ENCODE measurements at regions not wholly inside any gene's neighbourhood (a gene's known extent, or its start where the extent isn't known, plus 50 kb on each side); places are given as distances from the start of the nearest gene placed in this dataset.

DNA sequence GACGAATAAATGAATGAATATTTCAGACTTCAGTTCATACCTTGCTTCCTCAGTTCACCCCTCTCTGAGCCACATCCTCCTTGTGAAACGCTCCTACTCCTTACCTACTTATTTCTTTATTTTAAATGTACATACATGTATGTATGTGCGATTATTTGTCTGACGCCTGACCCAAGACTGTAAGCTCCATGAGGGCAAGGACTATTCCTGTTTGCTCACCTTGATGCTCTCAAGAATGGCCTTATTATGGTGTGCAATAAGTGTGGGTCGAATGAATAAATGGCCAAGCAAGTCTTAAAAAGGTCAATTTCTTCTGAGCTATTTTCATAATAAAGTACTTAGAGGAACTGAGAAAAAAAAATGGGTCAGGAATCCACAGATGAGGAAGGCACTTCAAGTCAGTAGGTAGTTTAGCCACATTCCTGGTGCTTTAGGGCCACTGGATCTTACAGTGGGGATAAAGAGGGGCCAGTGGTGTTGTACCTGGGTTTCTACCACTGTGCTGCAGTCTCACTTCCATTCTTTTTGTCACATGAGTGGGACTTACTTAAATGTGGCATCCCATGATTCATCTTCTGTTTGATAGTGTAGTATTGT, 74.7 kb downstream of the SDC1 start:
- H3K4me3 ChIP-seq (ENCODE audit: low read depth, low read length): no peak overlapping the region
- TF ChIP-seq, protein P1, sequence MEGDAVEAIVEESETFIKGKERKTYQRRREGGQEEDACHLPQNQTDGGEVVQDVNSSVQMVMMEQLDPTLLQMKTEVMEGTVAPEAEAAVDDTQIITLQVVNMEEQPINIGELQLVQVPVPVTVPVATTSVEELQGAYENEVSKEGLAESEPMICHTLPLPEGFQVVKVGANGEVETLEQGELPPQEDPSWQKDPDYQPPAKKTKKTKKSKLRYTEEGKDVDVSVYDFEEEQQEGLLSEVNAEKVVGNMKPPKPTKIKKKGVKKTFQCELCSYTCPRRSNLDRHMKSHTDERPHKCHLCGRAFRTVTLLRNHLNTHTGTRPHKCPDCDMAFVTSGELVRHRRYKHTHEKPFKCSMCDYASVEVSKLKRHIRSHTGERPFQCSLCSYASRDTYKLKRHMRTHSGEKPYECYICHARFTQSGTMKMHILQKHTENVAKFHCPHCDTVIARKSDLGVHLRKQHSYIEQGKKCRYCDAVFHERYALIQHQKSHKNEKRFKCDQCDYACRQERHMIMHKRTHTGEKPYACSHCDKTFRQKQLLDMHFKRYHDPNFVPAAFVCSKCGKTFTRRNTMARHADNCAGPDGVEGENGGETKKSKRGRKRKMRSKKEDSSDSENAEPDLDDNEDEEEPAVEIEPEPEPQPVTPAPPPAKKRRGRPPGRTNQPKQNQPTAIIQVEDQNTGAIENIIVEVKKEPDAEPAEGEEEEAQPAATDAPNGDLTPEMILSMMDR (IDR thresholded peaks at IDR 0.05; ENCODE audit: low read depth, low read length): no peak

DNA sequence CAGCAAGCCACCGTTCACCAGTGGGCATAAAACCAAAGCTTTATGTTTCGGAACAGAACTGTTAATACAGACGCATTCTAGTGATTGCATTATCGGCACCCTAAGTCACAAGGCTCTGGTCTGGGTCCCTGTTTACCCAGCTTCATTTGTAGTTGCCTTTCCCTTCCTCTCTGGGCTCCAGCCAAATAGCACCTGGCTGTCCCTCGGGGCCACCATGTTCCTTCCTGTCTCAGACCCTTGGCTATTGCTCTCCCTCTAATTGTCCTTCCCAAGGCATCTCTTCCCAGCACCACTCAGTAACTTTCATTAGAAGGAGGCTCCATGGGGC, 75.3 kb downstream of the SDC1 start:
- H3K4me3 ChIP-seq (ENCODE audit: low read depth, low read length): no peak overlapping the region
- TF ChIP-seq, protein P1 (IDR thresholded peaks at IDR 0.05; ENCODE audit: low read depth, low read length): no peak

DNA sequence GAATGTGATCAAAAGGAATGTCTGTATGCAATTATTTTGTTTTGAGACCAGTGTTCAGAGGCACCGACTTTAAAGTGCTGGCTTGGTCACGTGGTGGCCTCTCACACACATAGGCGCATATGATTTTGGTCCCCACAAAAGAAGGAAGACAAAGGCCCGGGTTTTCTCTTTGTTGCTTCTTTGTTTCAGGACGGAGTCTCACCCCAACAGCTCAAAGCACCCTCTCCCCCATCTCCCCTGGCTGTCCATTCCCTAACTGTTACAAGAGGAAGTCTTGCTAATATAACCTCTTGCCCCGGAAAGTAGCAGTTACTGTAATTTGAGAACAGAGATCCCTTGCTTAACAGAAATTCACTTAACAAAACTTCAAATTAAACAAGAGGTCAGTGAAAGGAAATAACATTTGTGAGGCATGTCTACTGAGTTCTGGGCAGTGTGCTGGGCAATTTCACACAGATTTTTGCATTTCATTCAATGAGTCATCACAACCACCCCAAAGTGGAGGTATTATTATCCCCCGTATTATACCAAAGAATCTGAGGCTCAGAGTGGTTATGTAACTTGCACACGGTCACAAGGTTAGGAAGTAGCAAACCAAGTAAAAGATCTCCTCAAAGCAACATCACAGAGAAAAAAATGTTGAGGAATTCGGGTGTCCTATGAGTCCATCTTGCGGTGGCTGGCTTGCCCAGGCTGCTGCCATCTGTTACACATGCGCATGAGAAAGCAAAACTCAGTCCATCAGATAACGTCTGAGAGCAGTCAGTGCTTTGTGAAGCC, 75.8 kb downstream of the SDC1 start:
- no peak overlapping the region for H3K4me3 ChIP-seq (ENCODE audit: low read depth, low read length)
- TF ChIP-seq, protein P1 (IDR thresholded peaks at IDR 0.05; ENCODE audit: low read depth, low read length): no peak

DNA sequence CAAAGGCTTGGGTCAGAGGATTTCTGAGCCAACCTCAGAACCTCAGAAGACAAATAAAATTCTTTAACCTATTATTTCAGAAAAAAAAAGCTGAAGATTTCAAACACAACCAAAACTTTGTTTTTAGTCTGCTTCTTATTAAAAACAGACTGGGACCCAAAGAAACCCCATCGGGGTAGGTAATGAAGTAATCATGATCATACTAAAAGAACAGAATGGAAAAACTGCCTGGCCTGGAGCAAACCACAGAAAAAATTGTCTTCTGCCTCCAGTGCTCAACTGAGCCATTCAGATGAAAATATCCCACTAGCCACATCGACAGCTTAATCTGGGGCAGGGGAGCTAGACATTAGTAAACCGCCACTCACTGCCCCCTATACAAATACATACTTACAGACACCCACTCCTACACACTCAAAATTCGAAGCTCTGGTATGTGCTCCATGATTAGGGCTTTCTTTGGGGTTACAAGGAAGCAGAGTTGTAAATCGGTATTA, 76.5 kb downstream of the SDC1 start:
- no peak overlapping the region for H3K4me3 ChIP-seq (ENCODE audit: low read depth, low read length)
- TF ChIP-seq, protein P1 (IDR thresholded peaks at IDR 0.05; ENCODE audit: low read depth, low read length): no peak

DNA sequence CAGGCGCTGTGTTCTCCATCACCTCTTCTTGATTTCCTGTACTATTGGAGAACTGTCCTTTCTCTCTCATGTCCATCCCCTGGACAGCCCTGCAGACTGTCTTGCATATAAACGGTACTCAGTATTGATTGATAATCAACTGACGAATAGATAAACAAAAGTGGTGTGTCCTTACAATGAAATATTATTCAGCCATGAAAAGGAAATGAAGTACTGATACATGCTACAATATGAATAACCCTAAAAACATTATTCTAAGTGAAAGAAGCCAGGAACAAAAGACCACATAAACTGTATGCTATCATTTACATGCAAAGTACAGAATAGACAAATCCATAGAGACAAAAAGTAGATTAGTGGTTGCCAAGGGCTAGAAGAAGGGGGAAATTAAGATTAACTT, 77.6 kb downstream of the SDC1 start:
- TF ChIP-seq, protein P1 (IDR thresholded peaks at IDR 0.05; ENCODE audit: low read depth, low read length): no peak
- H3K4me3 ChIP-seq (ENCODE audit: low read depth, low read length): no peak overlapping the region

DNA sequence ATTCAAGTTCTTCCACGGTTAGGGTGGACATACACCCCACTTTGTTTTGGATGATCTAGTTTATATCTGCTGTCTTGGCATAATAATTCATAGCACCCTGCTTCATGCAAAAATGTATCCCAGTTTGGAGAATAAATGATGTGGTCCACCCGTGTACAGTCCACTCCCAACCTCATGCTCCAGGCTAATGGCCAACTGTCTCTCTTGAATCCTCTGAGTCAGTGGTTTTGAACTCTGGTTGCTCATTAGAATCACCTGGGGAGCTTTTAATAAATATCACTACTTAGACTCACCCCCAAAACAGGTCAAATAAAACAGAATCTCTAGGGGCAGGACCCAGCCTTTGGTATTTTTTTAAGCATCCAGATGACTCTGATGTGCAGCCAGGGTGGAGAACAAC, 78.5 kb downstream of the SDC1 start:
- TF ChIP-seq, protein P1 (IDR thresholded peaks at IDR 0.05; ENCODE audit: low read depth, low read length): no peak
- H3K4me3 ChIP-seq (ENCODE audit: low read depth, low read length): no peak overlapping the region

DNA sequence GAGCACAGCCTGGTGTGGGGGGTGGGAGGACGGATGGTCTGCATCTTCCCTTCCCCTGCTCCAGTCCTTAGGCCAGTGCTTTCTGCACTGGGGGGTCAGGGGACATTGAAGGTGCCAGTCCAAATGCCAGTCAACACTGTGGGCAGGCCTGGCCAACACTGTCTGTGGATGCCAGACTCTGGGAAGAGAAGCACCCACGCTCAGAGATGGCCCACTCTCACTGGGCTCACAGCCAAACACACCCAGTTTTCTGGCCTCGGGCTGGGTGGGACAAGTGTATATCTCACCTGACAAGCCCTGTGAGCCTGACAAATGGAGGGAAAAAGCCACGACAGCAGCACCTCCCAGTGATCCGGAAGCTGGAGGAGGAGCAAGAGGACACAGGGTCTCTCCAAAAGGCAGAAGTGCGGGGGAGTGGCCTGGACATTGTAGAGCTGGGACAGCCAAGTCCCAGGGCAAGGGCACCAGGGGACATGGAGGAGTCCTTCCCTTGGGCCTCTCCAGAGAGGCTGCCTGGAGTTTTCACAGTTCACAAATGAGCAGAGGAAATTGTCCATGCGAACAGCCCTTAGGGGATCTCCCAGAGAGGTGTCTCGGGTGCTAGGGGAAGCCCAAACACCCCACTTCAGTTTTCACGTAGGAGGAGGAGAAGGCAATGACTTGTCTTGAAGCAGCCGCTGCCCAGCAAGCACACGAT, 79.3 kb downstream of the SDC1 start:
- no peak overlapping the region for H3K4me3 ChIP-seq (ENCODE audit: low read depth, low read length)
- TF ChIP-seq, protein P1 (IDR thresholded peaks at IDR 0.05; ENCODE audit: low read depth, low read length): no peak

All from WI38 (cell line).